Keratinocyte (primary cell): ENCODE measurements at regions not wholly inside any gene's neighbourhood (a gene's known extent, or its start where the extent isn't known, plus 50 kb on each side); places are given as distances from the start of the nearest gene placed in this dataset.

Experiments
- DNase-seq: peaks from one replicate; pipeline ENCODE4 v3.0.0-alpha.2; 2011; ENCODE audit warnings: low read depth, missing footprints, low spot score
- FAIRE-seq: peaks from 2 replicates; lab custom pipeline; 2011; peaks lifted over from hg19 to GRCh38; lab: Jason Lieb, UNC
- H2AFZ ChIP-seq: 2 replicates; pipeline ENCODE4 v1.6.0; 2012; ENCODE audit warnings: low read length, control low read depth, inconsistent platforms; ENCODE audit not compliant: control insufficient read depth
- H3K27ac ChIP-seq: 2 replicates; pipeline ENCODE4 v1.5.1; 2011; ENCODE audit warnings: low read length; ENCODE audit not compliant: control insufficient read depth, insufficient read depth
- H3K27me3 ChIP-seq: 3 replicates; pipeline ENCODE4 v1.6.0; 2011; ENCODE audit warnings: low read length; ENCODE audit not compliant: control insufficient read depth, insufficient read depth; ENCODE audit errors: extremely low read depth
- H3K36me3 ChIP-seq, 2 experiments: 2 replicates in 1 of 2; 3 replicates in 1 of 2; pipeline ENCODE4 v1.5.1; 2011; ENCODE audit warnings: low read length in 2 of 2, mild to moderate bottlenecking in 1 of 2; ENCODE audit not compliant: control insufficient read depth in 2 of 2, insufficient read depth in 2 of 2; ENCODE audit errors: extremely low read depth in 1 of 2
- H3K4me1 ChIP-seq: 3 replicates; pipeline ENCODE4 v1.5.1; 2011; ENCODE audit warnings: low read length; ENCODE audit not compliant: control insufficient read depth, insufficient read depth; ENCODE audit errors: extremely low read depth
- H3K4me2 ChIP-seq: 3 replicates; pipeline ENCODE4 v1.6.0; 2011; ENCODE audit warnings: low read depth, low read length; ENCODE audit not compliant: control insufficient read depth, insufficient read depth; ENCODE audit errors: extremely low read depth
- H3K4me3 ChIP-seq, 3 experiments: fragments of 200-600 bp in 1 of 3; sonication (generic) in 1 of 3; 2 replicates in 2 of 3; 3 replicates in 1 of 3; pipeline ENCODE4 v1.5.1; 2011 to 2016; ENCODE audit warnings: low read length in 3 of 3, mild to moderate bottlenecking in 3 of 3, control low read depth in 2 of 3, inconsistent platforms in 1 of 3, low read depth in 1 of 3, mixed read lengths in 1 of 3, mixed run types in 1 of 3, moderate library complexity in 1 of 3; ENCODE audit not compliant: control insufficient read depth in 2 of 3, insufficient read depth in 2 of 3; ENCODE audit errors: extremely low read depth in 1 of 3
- H3K79me2 ChIP-seq: 2 replicates; pipeline ENCODE4 v1.6.0; 2012; ENCODE audit warnings: low read length; ENCODE audit not compliant: control insufficient read depth, insufficient read depth
- H3K9ac ChIP-seq: 3 replicates; pipeline ENCODE4 v1.6.0; 2011; ENCODE audit warnings: low read length; ENCODE audit not compliant: control insufficient read depth, insufficient read depth; ENCODE audit errors: extremely low read depth
- H3K9me1 ChIP-seq: 3 replicates; pipeline ENCODE4 v1.6.0; 2011; ENCODE audit warnings: low read length; ENCODE audit not compliant: control insufficient read depth, insufficient read depth; ENCODE audit errors: extremely low read depth
- H3K9me3 ChIP-seq: 2 replicates; pipeline ENCODE4 v1.5.1; 2012; ENCODE audit warnings: low read depth, low read length; ENCODE audit not compliant: control insufficient read depth
- H4K20me1 ChIP-seq: 3 replicates; pipeline ENCODE4 v1.6.0; 2011; ENCODE audit warnings: low read length; ENCODE audit not compliant: control insufficient read depth, insufficient read depth; ENCODE audit errors: extremely low read depth
- EZH2 ChIP-seq: IDR thresholded peaks from one replicate; pipeline ENCODE4 v1.6.1; 2012; ENCODE audit warnings: inconsistent platforms, mild to moderate bottlenecking, low read length, moderate library complexity
- dilution Hi-C: fragments of 300-500 bp; cut with MboI; formaldehyde crosslinking; loops from one replicate; pipeline ENCODE4 v1.7.0; 2020; ENCODE audit warnings: low sequenced_read_pairs; ENCODE audit not compliant: extremely low pct_ligation_motif_present
- TF ChIP-seq, protein P1 (sequence below), 3 experiments: IDR thresholded peaks in 1 of 3; conservative IDR thresholded peaks in 1 of 3; optimal IDR thresholded peaks in 1 of 3; 2 replicates in 2 of 3; 3 replicates in 1 of 3; pipeline versions ENCODE3 to v1.5.1; 2011; ENCODE audit warnings: low read length in 3 of 3, mild to moderate bottlenecking in 3 of 3, moderate library complexity in 2 of 3, control low read depth in 1 of 3, inconsistent platforms in 1 of 3; ENCODE audit not compliant: insufficient read depth in 2 of 3; ENCODE audit errors: extremely low read depth in 1 of 3

DNA sequence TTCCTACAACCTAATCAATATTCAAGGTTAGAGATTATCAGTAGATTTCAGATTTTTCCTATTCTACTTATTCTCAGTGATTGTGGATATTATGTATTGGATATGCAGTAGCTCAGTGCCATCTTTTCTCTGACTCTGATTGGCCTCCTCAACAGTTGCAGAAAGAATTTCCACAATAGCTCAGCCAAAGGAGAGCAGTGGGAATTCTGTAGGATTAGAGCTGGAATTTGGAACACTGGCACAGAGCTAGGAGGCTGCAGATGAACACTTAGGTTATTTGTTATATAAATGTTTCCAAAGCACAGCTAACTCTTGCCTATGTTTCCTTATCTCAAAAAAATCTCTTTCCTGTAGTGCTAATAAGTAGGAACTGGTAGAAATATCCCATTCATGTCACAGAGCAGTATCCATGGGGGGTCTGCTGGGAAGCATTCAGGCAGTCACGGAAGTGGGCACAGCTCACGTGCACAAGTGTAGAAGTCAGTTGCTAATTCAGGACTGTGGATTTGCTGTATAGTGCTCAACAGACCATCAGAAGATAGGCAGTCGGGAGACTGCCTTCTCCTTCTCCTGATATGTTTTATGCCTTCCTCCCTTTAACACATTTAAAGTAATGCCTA lies 116.2 kb upstream of the TMEM260 start:
- Histone ChIP-seq H3K79me2 (no peaks in the 10 kb centered on the region), H3K4me3 (no peak overlapping the region), H2AFZ (no peak overlapping the region), H3K27ac (no peak overlapping the region), H3K36me3 (no peaks in the 10 kb centered on the region), H3K9me3 (no peaks in the 10 kb centered on the region), H3K9me1 (no peaks in the 10 kb centered on the region), H3K9ac (no peak overlapping the region), H3K27me3 (no peaks in the 10 kb centered on the region), H3K4me1 (no peaks in the 10 kb centered on the region), H4K20me1 (no peaks in the 10 kb centered on the region), H3K4me2 (no peak overlapping the region)
- TF ChIP-seq EZH2: no peak
- TF ChIP-seq, protein P1, sequence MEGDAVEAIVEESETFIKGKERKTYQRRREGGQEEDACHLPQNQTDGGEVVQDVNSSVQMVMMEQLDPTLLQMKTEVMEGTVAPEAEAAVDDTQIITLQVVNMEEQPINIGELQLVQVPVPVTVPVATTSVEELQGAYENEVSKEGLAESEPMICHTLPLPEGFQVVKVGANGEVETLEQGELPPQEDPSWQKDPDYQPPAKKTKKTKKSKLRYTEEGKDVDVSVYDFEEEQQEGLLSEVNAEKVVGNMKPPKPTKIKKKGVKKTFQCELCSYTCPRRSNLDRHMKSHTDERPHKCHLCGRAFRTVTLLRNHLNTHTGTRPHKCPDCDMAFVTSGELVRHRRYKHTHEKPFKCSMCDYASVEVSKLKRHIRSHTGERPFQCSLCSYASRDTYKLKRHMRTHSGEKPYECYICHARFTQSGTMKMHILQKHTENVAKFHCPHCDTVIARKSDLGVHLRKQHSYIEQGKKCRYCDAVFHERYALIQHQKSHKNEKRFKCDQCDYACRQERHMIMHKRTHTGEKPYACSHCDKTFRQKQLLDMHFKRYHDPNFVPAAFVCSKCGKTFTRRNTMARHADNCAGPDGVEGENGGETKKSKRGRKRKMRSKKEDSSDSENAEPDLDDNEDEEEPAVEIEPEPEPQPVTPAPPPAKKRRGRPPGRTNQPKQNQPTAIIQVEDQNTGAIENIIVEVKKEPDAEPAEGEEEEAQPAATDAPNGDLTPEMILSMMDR (optimal IDR thresholded peaks at IDR 0.05 in 1 of 3, IDR thresholded peaks at IDR 0.05 in 1 of 3, conservative IDR thresholded peaks at IDR 0.05 in 1 of 3; ENCODE audit: extremely low read depth in 1 of 3, insufficient read depth in 2 of 3, low read length in 3 of 3): no peak
- FAIRE-seq: no peak
- no peak for DNase-seq
- dilution Hi-C loops: loop anchor here (25.0 kb wide), 1 partner anchor 776 kb away; no protein-coding TSS in a partner anchor

DNA sequence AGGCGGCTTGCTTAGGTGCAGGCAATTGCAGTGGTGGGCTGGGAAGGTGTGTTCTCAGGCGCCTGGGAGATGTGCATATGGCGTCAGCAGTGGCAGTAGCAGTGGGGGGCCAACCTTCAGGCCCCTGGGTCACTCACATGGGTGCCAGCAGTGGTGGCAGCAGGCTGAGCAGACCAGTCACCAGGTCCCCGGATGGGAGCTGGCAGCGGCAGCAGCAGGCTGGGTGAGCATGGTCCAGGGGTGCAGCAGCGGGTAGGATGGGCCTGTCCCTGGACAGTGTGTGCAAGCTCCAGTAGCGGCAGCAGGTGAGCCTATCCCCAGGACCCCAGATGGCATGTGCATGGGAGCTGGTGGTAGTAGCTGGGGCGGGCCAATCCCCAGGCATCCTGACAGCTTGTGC lies 108.5 kb upstream of the TMEM260 start:
- H4K20me1 ChIP-seq: no peaks in the 10 kb centered on the region
- H3K27me3 ChIP-seq: no peaks in the 10 kb centered on the region
- no peaks in the 10 kb centered on the region for H3K9me1 ChIP-seq
- H3K9ac ChIP-seq: no peak overlapping the region
- no peaks in the 10 kb centered on the region for H3K9me3 ChIP-seq
- H3K36me3 ChIP-seq: no peaks in the 10 kb centered on the region
- H3K4me1 ChIP-seq: no peaks in the 10 kb centered on the region
- H3K4me3 ChIP-seq: no peak overlapping the region
- no peak overlapping the region for H3K27ac ChIP-seq
- no peaks in the 10 kb centered on the region for H3K79me2 ChIP-seq
- TF ChIP-seq EZH2: no peak
- TF ChIP-seq, protein P1 (optimal IDR thresholded peaks at IDR 0.05 in 1 of 3, IDR thresholded peaks at IDR 0.05 in 1 of 3, conservative IDR thresholded peaks at IDR 0.05 in 1 of 3; ENCODE audit: extremely low read depth in 1 of 3, insufficient read depth in 2 of 3, low read length in 3 of 3): no peak
- dilution Hi-C loops: loop anchor here (25.0 kb wide), 1 partner anchor 784 kb away; no protein-coding TSS in a partner anchor
- no peak overlapping the region for H2AFZ ChIP-seq
- H3K4me2 ChIP-seq: no peak overlapping the region
- FAIRE-seq: no peak
- no peak for DNase-seq
